Activated CD8-positive, alpha-beta memory T cell treated with anti-CD3 and anti-CD28 coated beads for 36 hours (primary cell): ENCODE measurements at regions not wholly inside any gene's neighbourhood (a gene's known extent, or its start where the extent isn't known, plus 50 kb on each side); places are given as distances from the start of the nearest gene placed in this dataset.
"Not testable (repeated sequence)": the region's sequence is repeated elsewhere in the genome, so short reads cannot be mapped to it uniquely, and the experiment has no call there.

ENCODE experiments used
- CTCF ChIA-PET: fragments of 350-600 bp; sonication (Branson Sonifier 250); formaldehyde crosslinking; loops from one replicate; lab custom pipeline; 2021; ENCODE audit warnings: antibody characterized with exemption; lab: Charles Lee
- POLR2A ChIA-PET: fragments of 350-600 bp; sonication (Branson Sonifier 250); formaldehyde crosslinking; loops from one replicate; lab custom pipeline; 2021; ENCODE audit warnings: antibody characterized with exemption; lab: Charles Lee

GRCh38 chr5:87588316-87588715, 175.6 kb upstream of the CCNH start:
- POLR2A ChIA-PET = no interaction called here

GRCh38 chr5:87583704-87584103, 171.0 kb upstream of the CCNH start:
- POLR2A ChIA-PET, CTCF ChIA-PET: not testable (repeated sequence)

More at GRCh38 chr5:87588316-87588715, 175.6 kb upstream of the CCNH start:
- CTCF ChIA-PET = no interaction called here

GRCh38 chr5:87582149-87582548, 169.4 kb upstream of the CCNH start:
- POLR2A ChIA-PET = no interaction called here
- CTCF ChIA-PET = no interaction called here

GRCh38 chr5:87581661-87582060, 168.9 kb upstream of the CCNH start:
- ChIA-PET POLR2A (no interaction called here), CTCF (no interaction called here)

GRCh38 chr5:87579678-87580077, 166.9 kb upstream of the CCNH start:
- CTCF ChIA-PET = no interaction called here
- POLR2A ChIA-PET = no interaction called here

- CTCF ChIA-PET = no interaction called here
- POLR2A ChIA-PET = no interaction called here
Observed at GRCh38 chr5:87576867-87577266, 164.1 kb upstream of the CCNH start.

GRCh38 chr5:87576306-87576705, 163.6 kb upstream of the CCNH start:
- POLR2A ChIA-PET, CTCF ChIA-PET: not testable (repeated sequence)

GRCh38 chr5:87574106-87574505, 161.4 kb upstream of the CCNH start:
- CTCF ChIA-PET = no interaction called here
- POLR2A ChIA-PET = no interaction called here

- POLR2A ChIA-PET = no interaction called here
- CTCF ChIA-PET = no interaction called here
Observed at GRCh38 chr5:87572611-87573010, 159.9 kb upstream of the CCNH start.

- ChIA-PET CTCF (no interaction called here), POLR2A (no interaction called here)
Observed at GRCh38 chr5:87572090-87572489, 159.4 kb upstream of the CCNH start.

- POLR2A ChIA-PET = no interaction called here
- CTCF ChIA-PET = no interaction called here
Observed at GRCh38 chr5:87570366-87570765, 157.6 kb upstream of the CCNH start.

- ChIA-PET POLR2A (no interaction called here), CTCF (no interaction called here)
Observed at GRCh38 chr5:87562068-87562467, 149.3 kb upstream of the CCNH start.

GRCh38 chr5:87560528-87560927, 147.8 kb upstream of the CCNH start:
- ChIA-PET POLR2A (no interaction called here), CTCF (no interaction called here)

- CTCF ChIA-PET = no interaction called here
- POLR2A ChIA-PET = no interaction called here
Observed at GRCh38 chr5:87551911-87552310, 139.2 kb upstream of the CCNH start.

GRCh38 chr5:87541676-87542075, 128.9 kb upstream of the CCNH start:
- ChIA-PET CTCF (no interaction called here), POLR2A (no interaction called here)

GRCh38 chr5:87541033-87541432, 128.3 kb upstream of the CCNH start:
- CTCF ChIA-PET = no interaction called here
- POLR2A ChIA-PET = no interaction called here

- POLR2A ChIA-PET = no interaction called here
- CTCF ChIA-PET = no interaction called here
Observed at GRCh38 chr5:87539839-87540238, 127.1 kb upstream of the CCNH start.

- POLR2A ChIA-PET = no interaction called here
Observed at GRCh38 chr5:87536365-87536764, 123.6 kb upstream of the CCNH start.

GRCh38 chr5:87535706-87536105, 123.0 kb upstream of the CCNH start:
- ChIA-PET POLR2A (no interaction called here), CTCF (no interaction called here)

More at GRCh38 chr5:87536365-87536764, 123.6 kb upstream of the CCNH start:
- CTCF ChIA-PET = no interaction called here

GRCh38 chr5:87529486-87530076, 116.9 kb upstream of the CCNH start:
- ChIA-PET CTCF (no interaction called here), POLR2A (no interaction called here)

- ChIA-PET CTCF (interaction anchor here (0.6 kb wide), 1 partner anchor 863 kb away, joined by 4 read pairs; no protein-coding TSS in a partner anchor), POLR2A (no interaction called here)
Observed at GRCh38 chr5:87526131-87526530, 113.4 kb upstream of the CCNH start.

- POLR2A ChIA-PET = no interaction called here
- CTCF ChIA-PET = no interaction called here
Observed at GRCh38 chr5:87524217-87524616, 111.5 kb upstream of the CCNH start.
